Activated CD4-positive, alpha-beta T cell treated with anti-CD3 and anti-CD28 coated beads, Interleukin-2, amount 50 U/mL, for 24 hours (primary cell): ENCODE measurements at regions not wholly inside any gene's neighbourhood (a gene's known extent, or its start where the extent isn't known, plus 50 kb on each side); places are given as distances from the start of the nearest gene placed in this dataset.
"Not testable (repeated sequence)": the region's sequence is repeated elsewhere in the genome, so short reads cannot be mapped to it uniquely, and the experiment has no call there.

ENCODE experiments used
- DNase-seq, 2 donors: peaks; one replicate each; pipeline ENCODE4 v3.0.0-alpha.2; 2020; ENCODE audit warnings: low read depth in 1 of 2, low spot score in 1 of 2

GRCh38 chr10:29797616-29798015, 162.8 kb upstream of the SVIL start:
- no peak for DNase-seq

- no peak for DNase-seq
These were observed 161.1 kb upstream of the SVIL start for GRCh38 chr10:29795850-29796249.

GRCh38 chr10:29794776-29795611, 160.2 kb upstream of the SVIL start:
- no peak for DNase-seq

- no peak for DNase-seq
These were observed 157.0 kb upstream of the SVIL start for GRCh38 chr10:29791773-29792172.

GRCh38 chr10:29790207-29790606, 155.4 kb upstream of the SVIL start:
- DNase-seq = no peak

- DNase-seq = no peak
These were observed 153.3 kb upstream of the SVIL start for GRCh38 chr10:29788113-29788512.

- DNase-seq = no peak
These were observed 150.9 kb upstream of the SVIL start for GRCh38 chr10:29785701-29786100.

- no peak for DNase-seq
These were observed 149.5 kb upstream of the SVIL start for GRCh38 chr10:29784175-29784773.

- DNase-seq = no peak
These were observed 148.6 kb upstream of the SVIL start for GRCh38 chr10:29783201-29783947.

GRCh38 chr10:29780639-29781038, 145.9 kb upstream of the SVIL start:
- DNase-seq = no peak

- DNase-seq = no peak
These were observed 145.3 kb upstream of the SVIL start for GRCh38 chr10:29780096-29780495.

GRCh38 chr10:29776246-29776645, 141.5 kb upstream of the SVIL start:
- no peak for DNase-seq

- DNase-seq = no peak
These were observed 139.7 kb upstream of the SVIL start for GRCh38 chr10:29774475-29774874.

- DNase-seq = no peak
These were observed 138.9 kb upstream of the SVIL start for GRCh38 chr10:29773675-29774091.

- no peak for DNase-seq
These were observed 137.6 kb upstream of the SVIL start for GRCh38 chr10:29772403-29772802.

GRCh38 chr10:29771376-29771775, 136.6 kb upstream of the SVIL start:
- no peak for DNase-seq

GRCh38 chr10:29769277-29769676, 134.5 kb upstream of the SVIL start:
- DNase-seq = not testable (repeated sequence)

- no peak for DNase-seq
These were observed 133.2 kb upstream of the SVIL start for GRCh38 chr10:29767968-29768367.

GRCh38 chr10:29766753-29767152, 132.0 kb upstream of the SVIL start:
- no peak for DNase-seq

- DNase-seq = no peak
These were observed 130.6 kb upstream of the SVIL start for GRCh38 chr10:29765330-29765729.

GRCh38 chr10:29763396-29763795, 128.6 kb upstream of the SVIL start:
- no peak for DNase-seq

- no peak for DNase-seq
These were observed 127.1 kb upstream of the SVIL start for GRCh38 chr10:29761916-29762315.
